ENCODE measurements at regions not wholly inside any gene's neighbourhood (a gene's known extent, or its start where the extent isn't known, plus 50 kb on each side); places are given as distances from the start of the nearest gene placed in this dataset.

DNA sequence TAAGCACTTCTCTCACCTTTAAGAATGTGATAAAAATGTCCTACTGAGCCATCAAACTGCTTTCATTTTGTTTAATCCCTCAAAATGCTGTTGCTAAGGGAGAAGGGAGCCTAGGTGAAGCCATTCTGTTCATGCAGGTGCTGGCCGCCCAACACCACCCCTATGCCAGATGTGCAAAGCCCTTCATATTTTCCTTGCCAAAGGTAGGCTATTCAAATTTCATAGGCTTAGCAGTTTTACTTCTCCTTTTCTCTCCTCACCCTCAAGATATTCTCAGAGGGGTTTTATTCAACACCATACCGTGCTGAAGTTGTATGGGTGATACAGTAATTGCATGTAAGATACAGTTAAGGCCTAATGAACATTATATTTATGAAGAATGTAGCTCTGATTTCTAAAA, 461.7 kb downstream of the GXYLT1 start:
- TF ChIP-seq SPI1 (IDR thresholded peaks at IDR 0.05; ENCODE audit: borderline replicate concordance, low read depth) = no peak
- no peak for TF ChIP-seq POLR2AphosphoS5 (IDR thresholded peaks at IDR 0.05; ENCODE audit: low read depth)
- TF ChIP-seq GABPA (IDR thresholded peaks at IDR 0.05; ENCODE audit: low read depth) = no peak
- H3K27me3 ChIP-seq (ENCODE audit: insufficient read depth, poor library complexity, severe bottlenecking) = no peaks in the 10 kb centered on the region
- no peak overlapping the region for H3K4me3 ChIP-seq (replicated peaks; ENCODE audit: insufficient read depth, low read length)
- no peak for DNase-seq (ENCODE audit: low read depth in 1 of 2, low spot score in 1 of 2)
- H3K27ac ChIP-seq (replicated peaks) = no peak overlapping the region

DNA sequence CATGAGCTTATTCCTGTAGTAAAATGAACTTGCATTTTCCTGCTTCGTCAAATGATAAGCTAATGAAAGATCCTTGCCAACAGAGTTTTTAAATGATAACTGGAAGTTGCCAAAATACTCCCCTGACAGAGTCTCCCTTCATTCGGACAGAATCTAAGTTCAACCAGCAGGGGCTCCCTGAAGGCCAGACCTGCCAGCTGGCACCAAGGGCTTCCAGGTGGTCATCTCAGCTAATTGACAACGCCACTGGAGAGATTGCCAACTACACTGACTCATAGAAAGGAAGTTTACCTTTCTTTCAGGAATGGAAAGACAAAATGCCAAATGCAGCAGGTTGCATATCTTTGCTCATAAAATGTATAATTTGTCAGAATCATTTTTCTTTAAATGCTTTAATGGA, 462.8 kb downstream of the GXYLT1 start:
- DNase-seq (ENCODE audit: low read depth in 1 of 2, low spot score in 1 of 2) = no peak
- Histone ChIP-seq H3K27me3 (ENCODE audit: insufficient read depth, poor library complexity, severe bottlenecking) (no peaks in the 10 kb centered on the region), H3K4me3 (replicated peaks; ENCODE audit: insufficient read depth, low read length) (no peak overlapping the region), H3K27ac (replicated peaks) (no peak overlapping the region)
- TF ChIP-seq, protein P1, sequence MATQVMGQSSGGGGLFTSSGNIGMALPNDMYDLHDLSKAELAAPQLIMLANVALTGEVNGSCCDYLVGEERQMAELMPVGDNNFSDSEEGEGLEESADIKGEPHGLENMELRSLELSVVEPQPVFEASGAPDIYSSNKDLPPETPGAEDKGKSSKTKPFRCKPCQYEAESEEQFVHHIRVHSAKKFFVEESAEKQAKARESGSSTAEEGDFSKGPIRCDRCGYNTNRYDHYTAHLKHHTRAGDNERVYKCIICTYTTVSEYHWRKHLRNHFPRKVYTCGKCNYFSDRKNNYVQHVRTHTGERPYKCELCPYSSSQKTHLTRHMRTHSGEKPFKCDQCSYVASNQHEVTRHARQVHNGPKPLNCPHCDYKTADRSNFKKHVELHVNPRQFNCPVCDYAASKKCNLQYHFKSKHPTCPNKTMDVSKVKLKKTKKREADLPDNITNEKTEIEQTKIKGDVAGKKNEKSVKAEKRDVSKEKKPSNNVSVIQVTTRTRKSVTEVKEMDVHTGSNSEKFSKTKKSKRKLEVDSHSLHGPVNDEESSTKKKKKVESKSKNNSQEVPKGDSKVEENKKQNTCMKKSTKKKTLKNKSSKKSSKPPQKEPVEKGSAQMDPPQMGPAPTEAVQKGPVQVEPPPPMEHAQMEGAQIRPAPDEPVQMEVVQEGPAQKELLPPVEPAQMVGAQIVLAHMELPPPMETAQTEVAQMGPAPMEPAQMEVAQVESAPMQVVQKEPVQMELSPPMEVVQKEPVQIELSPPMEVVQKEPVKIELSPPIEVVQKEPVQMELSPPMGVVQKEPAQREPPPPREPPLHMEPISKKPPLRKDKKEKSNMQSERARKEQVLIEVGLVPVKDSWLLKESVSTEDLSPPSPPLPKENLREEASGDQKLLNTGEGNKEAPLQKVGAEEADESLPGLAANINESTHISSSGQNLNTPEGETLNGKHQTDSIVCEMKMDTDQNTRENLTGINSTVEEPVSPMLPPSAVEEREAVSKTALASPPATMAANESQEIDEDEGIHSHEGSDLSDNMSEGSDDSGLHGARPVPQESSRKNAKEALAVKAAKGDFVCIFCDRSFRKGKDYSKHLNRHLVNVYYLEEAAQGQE (IDR thresholded peaks at IDR 0.05; ENCODE audit: insufficient replicate concordance, low read depth) = no peak
- TF ChIP-seq SPI1 (IDR thresholded peaks at IDR 0.05; ENCODE audit: borderline replicate concordance, low read depth) = no peak
- no peak for TF ChIP-seq POLR2AphosphoS5 (IDR thresholded peaks at IDR 0.05; ENCODE audit: low read depth)
- no peak for TF ChIP-seq GABPA (IDR thresholded peaks at IDR 0.05; ENCODE audit: low read depth)
- TF ChIP-seq, protein P2, sequence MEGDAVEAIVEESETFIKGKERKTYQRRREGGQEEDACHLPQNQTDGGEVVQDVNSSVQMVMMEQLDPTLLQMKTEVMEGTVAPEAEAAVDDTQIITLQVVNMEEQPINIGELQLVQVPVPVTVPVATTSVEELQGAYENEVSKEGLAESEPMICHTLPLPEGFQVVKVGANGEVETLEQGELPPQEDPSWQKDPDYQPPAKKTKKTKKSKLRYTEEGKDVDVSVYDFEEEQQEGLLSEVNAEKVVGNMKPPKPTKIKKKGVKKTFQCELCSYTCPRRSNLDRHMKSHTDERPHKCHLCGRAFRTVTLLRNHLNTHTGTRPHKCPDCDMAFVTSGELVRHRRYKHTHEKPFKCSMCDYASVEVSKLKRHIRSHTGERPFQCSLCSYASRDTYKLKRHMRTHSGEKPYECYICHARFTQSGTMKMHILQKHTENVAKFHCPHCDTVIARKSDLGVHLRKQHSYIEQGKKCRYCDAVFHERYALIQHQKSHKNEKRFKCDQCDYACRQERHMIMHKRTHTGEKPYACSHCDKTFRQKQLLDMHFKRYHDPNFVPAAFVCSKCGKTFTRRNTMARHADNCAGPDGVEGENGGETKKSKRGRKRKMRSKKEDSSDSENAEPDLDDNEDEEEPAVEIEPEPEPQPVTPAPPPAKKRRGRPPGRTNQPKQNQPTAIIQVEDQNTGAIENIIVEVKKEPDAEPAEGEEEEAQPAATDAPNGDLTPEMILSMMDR (IDR thresholded peaks at IDR 0.05; ENCODE audit: insufficient read depth, low read length) = no peak

DNA sequence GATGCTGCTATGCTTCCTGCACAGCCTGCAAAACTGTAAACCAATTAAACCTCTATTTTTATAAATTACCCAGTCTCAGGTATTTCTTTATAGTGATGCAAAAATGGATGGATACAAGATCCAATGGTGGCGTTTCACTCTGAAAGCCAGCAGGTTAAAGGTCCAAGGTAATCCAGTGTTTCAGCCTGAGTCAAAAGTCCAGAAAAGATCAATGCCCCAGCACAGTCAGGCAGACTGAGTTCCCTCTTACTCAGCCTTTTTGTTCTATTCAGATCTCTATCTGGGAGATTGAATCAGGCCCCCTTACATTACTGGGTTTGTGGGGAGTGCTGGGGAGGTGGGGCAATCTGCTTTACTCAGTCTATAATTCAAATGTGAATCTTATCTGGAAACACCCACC, 464.5 kb downstream of the GXYLT1 start:
- no peak for DNase-seq (ENCODE audit: low read depth in 1 of 2, low spot score in 1 of 2)
- no peaks in the 10 kb centered on the region for H3K27me3 ChIP-seq (ENCODE audit: insufficient read depth, poor library complexity, severe bottlenecking)
- no peak overlapping the region for H3K4me3 ChIP-seq (replicated peaks; ENCODE audit: insufficient read depth, low read length)
- TF ChIP-seq, protein P1 (IDR thresholded peaks at IDR 0.05; ENCODE audit: insufficient replicate concordance, low read depth) = no peak
- TF ChIP-seq, protein P2 (IDR thresholded peaks at IDR 0.05; ENCODE audit: insufficient read depth, low read length) = no peak
- no peak for TF ChIP-seq POLR2AphosphoS5 (IDR thresholded peaks at IDR 0.05; ENCODE audit: low read depth)
- no peak for TF ChIP-seq SPI1 (IDR thresholded peaks at IDR 0.05; ENCODE audit: borderline replicate concordance, low read depth)
- TF ChIP-seq GABPA (IDR thresholded peaks at IDR 0.05; ENCODE audit: low read depth) = no peak
- H3K27ac ChIP-seq (replicated peaks) = no peak overlapping the region

DNA sequence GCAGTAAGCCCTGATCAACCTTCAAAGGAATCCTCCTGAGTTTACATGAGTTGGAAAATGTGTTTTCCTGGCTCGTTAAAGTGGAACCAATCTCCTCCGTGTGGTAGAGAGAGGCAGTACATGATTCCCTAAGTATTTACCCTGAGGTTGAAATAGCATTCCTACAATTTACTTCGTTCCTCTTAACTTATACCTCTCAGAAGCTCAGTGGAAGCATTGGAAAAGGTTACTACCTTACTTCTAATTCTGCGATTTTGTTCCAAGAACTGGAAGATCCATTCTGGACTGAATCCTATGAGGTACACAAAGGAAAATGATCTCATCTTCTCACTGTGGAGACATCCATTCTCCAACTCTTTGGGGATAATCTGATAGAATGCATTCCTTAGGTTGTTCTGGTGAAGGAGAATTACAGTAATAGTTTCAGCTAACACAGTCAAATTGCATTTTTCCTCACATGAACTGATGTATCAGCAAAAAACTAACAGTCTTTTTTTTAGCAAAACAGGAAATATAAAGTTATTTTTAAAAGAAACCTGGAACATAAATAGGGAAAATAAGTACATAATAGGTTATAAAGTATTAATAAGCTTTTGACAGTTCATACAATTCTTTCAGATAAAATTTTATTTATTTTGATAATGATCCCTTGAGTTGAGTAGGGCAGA, 475.6 kb downstream of the PDZRN4 start:
- TF ChIP-seq SPI1 (IDR thresholded peaks at IDR 0.05; ENCODE audit: borderline replicate concordance, low read depth) (no peak), GABPA (IDR thresholded peaks at IDR 0.05; ENCODE audit: low read depth) (no peak), POLR2AphosphoS5 (IDR thresholded peaks at IDR 0.05; ENCODE audit: low read depth) (no peak)
- TF ChIP-seq, protein P2 (IDR thresholded peaks at IDR 0.05; ENCODE audit: insufficient read depth, low read length) = no peak
- TF ChIP-seq, protein P1 (IDR thresholded peaks at IDR 0.05; ENCODE audit: insufficient replicate concordance, low read depth) = no peak
- Histone ChIP-seq H3K27me3 (ENCODE audit: insufficient read depth, poor library complexity, severe bottlenecking) (no peaks in the 10 kb centered on the region), H3K27ac (replicated peaks) (no peak overlapping the region), H3K4me3 (replicated peaks; ENCODE audit: insufficient read depth, low read length) (no peak overlapping the region)
- no peak for DNase-seq (ENCODE audit: low read depth in 1 of 2, low spot score in 1 of 2)
